NCI-H1436 (cell line): ENCODE measurements at regions not wholly inside any gene's neighbourhood (a gene's known extent, or its start where the extent isn't known, plus 50 kb on each side); places are given as distances from the start of the nearest gene placed in this dataset.
"Not testable (repeated sequence)": the region's sequence is repeated elsewhere in the genome, so short reads cannot be mapped to it uniquely, and the experiment has no call there.

ENCODE experiments used
- DNase-seq: peaks from one replicate; lab custom pipeline; 2025; lab: John Stamatoyannopoulos, UW

GRCh38 chrX:130552444-130553073 is 150.8 kb downstream of the RBMX2 start:
- no peak for DNase-seq

- DNase-seq, result no peak
Observed at GRCh38 chrX:130555341-130555740, 153.6 kb downstream of the RBMX2 start.

DNA sequence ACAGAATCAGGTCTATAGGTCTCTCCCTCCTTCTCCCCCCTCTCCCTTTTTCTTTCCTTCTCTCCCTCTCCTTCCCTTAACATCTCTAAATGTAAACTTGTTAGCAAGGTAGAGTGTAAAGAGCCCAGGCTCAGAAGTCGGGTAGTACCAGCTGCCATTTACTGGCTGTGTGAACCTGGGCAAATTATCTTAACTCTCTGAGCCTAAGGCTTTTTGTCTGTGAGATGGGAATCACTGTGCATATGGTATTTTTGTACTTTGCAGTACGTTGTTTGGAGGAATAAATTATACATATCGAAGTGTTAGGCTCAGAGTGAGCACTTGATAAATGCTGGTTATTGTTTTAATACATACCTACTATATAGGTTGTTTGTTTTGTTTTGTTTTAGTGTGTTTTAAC is 154.0 kb downstream of the RBMX2 start:
- no peak for DNase-seq

GRCh38 chrX:130556951-130557350 is 155.2 kb downstream of the RBMX2 start:
- DNase-seq, result no peak

GRCh38 chrX:130560544-130560943 is 158.8 kb downstream of the RBMX2 start:
- DNase-seq, result no peak

DNA sequence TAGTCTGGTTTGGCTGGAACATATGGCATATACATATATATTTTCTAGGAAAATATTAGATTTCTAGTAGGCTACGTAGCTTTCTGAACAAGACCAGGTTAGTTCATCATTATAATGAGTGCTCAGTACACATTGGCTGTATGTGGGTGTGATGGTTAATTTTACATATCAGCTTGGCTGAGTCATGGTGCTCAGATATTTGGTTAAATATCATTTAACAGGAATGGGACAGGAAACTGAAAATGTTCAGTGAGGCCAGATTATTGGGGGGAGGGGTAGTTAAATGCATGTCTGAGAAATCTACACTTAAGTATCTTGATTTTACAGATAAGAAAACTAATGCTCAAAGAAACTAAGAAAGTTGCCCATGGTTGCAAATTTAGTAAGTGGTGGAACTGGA is 160.1 kb downstream of the RBMX2 start:
- DNase-seq, result no peak

- no peak for DNase-seq
Observed at GRCh38 chrX:130563476-130563875, 161.7 kb downstream of the RBMX2 start.

GRCh38 chrX:130566028-130566683 is 164.4 kb downstream of the RBMX2 start:
- DNase-seq, result no peak

GRCh38 chrX:130573030-130573429 is 171.2 kb downstream of the RBMX2 start:
- DNase-seq, result not testable (repeated sequence)
